ENCODE measurements at regions not wholly inside any gene's neighbourhood (a gene's known extent, or its start where the extent isn't known, plus 50 kb on each side); places are given as distances from the start of the nearest gene placed in this dataset.

GRCh38 chr9:23229890-23230317, 596.1 kb downstream of the ELAVL2 start:
- WGBS, 2 experiments (ENCODE audit: extremely low coverage in 2 of 2, insufficient read length in 1 of 2), result no CpG with 5 or more reads among the region's 6 CpGs
- Histone ChIP-seq H3K27me3 (ENCODE audit: control insufficient read depth, insufficient read depth, low read length) (no peaks in the 10 kb centered on the region), H3K4ac (ENCODE audit: low read depth, low read length) (no peak overlapping the region), H3K4me2 (ENCODE audit: low read depth, low read length) (no peak overlapping the region), H3K56ac (ENCODE audit: extremely low read depth, insufficient read depth, low read length) (no peak overlapping the region), H2BK120ac (ENCODE audit: low read depth, low read length) (no peak overlapping the region), H3K14ac (replicated peaks; ENCODE audit: low read depth, low read length) (no peak overlapping the region), H3K27ac (ENCODE audit: insufficient read depth, low read length) (no peak overlapping the region), H3K9ac (ENCODE audit: low read depth, low read length) (no peak overlapping the region), H3K4me3 (ENCODE audit: insufficient read depth, low read depth, low read length) (no peak overlapping the region), H4K91ac (ENCODE audit: insufficient read depth, low read depth, low read length) (no peak overlapping the region), H2BK5ac (ENCODE audit: low read depth, low read length, poor library complexity, severe bottlenecking) (no peak overlapping the region), H2AK9ac (replicated peaks; ENCODE audit: low read depth, low read length, poor library complexity) (no peak overlapping the region), H3K36me3 (ENCODE audit: control insufficient read depth, insufficient read depth, low read length) (no peaks in the 10 kb centered on the region), H3K79me1 (ENCODE audit: low read depth in 1 of 2, low read length in 2 of 2) (no peaks in the 10 kb centered on the region), H4K8ac (ENCODE audit: low read depth in 2 of 2, low read length in 2 of 2) (no peak overlapping the region), H4K20me1 (ENCODE audit: insufficient read depth, low read length) (no peaks in the 10 kb centered on the region), H3K9me3 (ENCODE audit: control insufficient read depth, insufficient read depth, low read length) (peaks cover 6% of the 10 kb centered on the region), H2AK5ac (ENCODE audit: low read depth, low read length) (no peak overlapping the region), H2BK20ac (ENCODE audit: low read depth, low read length) (no peak overlapping the region), H3K18ac (ENCODE audit: low read depth, low read length) (no peak overlapping the region), H3K4me1 (ENCODE audit: control insufficient read depth, insufficient read depth, low read length) (no peaks in the 10 kb centered on the region), H3K23ac (ENCODE audit: low read depth, low read length) (no peak overlapping the region), H2BK15ac (ENCODE audit: low read depth, low read length) (no peak overlapping the region), H2AFZ (replicated peaks; ENCODE audit: low read length, poor library complexity) (no peak overlapping the region), H3K9me1 (ENCODE audit: insufficient read depth, low read length) (no peaks in the 10 kb centered on the region), H4K5ac (ENCODE audit: low read depth, low read length) (no peak overlapping the region)
- intact Hi-C loops (cut with micrococcal nuclease), result no loop called here
- in situ Hi-C loops (cut with MboI; ENCODE audit: low sequenced_read_pairs), result no loop called here
- DNase-seq (no peak), ATAC-seq (ENCODE audit: low read depth) (no peak)
- dilution Hi-C loops (cut with HindIII; ENCODE audit: low sequenced_read_pairs, unreplicated experiment), result no loop called here
- BruUV-seq (replicated peaks), result no TSS peak
- no peak for TF ChIP-seq CTCF (conservative IDR thresholded peaks at IDR 0.05; ENCODE audit: low read depth, low read length)
- TF ChIP-seq RCOR1 (IDR thresholded peaks at IDR 0.05; ENCODE audit: insufficient replicate concordance, low read length), result no peak
- TF ChIP-seq FOS (IDR thresholded peaks at IDR 0.05; ENCODE audit: low read depth, low read length), result no peak
- TF ChIP-seq MAZ (IDR thresholded peaks at IDR 0.05; ENCODE audit: borderline replicate concordance, low read depth, low read length), result no peak
- no peak for TF ChIP-seq POLR2A (IDR thresholded peaks at IDR 0.05; ENCODE audit: low read depth, low read length)
- no peak for TF ChIP-seq CHD1 (IDR thresholded peaks at IDR 0.05; ENCODE audit: low read depth, low read length)
- TF ChIP-seq, protein P1, sequence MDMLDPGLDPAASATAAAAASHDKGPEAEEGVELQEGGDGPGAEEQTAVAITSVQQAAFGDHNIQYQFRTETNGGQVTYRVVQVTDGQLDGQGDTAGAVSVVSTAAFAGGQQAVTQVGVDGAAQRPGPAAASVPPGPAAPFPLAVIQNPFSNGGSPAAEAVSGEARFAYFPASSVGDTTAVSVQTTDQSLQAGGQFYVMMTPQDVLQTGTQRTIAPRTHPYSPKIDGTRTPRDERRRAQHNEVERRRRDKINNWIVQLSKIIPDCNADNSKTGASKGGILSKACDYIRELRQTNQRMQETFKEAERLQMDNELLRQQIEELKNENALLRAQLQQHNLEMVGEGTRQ (IDR thresholded peaks at IDR 0.05; ENCODE audit: low read depth, low read length), result no peak
- no peak for TF ChIP-seq CEBPB (IDR thresholded peaks at IDR 0.05; ENCODE audit: low read depth, low read length)
- TF ChIP-seq MAFK (IDR thresholded peaks at IDR 0.05; ENCODE audit: low read depth, low read length), result no peak
- no peak for TF ChIP-seq BHLHE40 (IDR thresholded peaks at IDR 0.05; ENCODE audit: low read depth, low read length)
- no peak for TF ChIP-seq RFX5 (IDR thresholded peaks at IDR 0.05; ENCODE audit: low read depth, low read length)
- TF ChIP-seq SMC3 (IDR thresholded peaks at IDR 0.05; ENCODE audit: low read depth, low read length), result no peak
- TF ChIP-seq RAD21 (IDR thresholded peaks at IDR 0.05; ENCODE audit: low read length), result no peak
- no peak for TF ChIP-seq NFE2L2 (IDR thresholded peaks at IDR 0.05; ENCODE audit: low read depth, low read length)
- no peak for TF ChIP-seq ELK1 (IDR thresholded peaks at IDR 0.05; ENCODE audit: borderline replicate concordance, low read depth, low read length)
- no peak for TF ChIP-seq MXI1 (IDR thresholded peaks at IDR 0.05; ENCODE audit: borderline replicate concordance, low read depth, low read length)
- ChIA-PET POLR2A (ENCODE audit: unreplicated experiment) (no interaction called here), CTCF (no interaction called here)

Data from IMR-90 (cell line).